ENCODE measurements at regions not wholly inside any gene's neighbourhood (a gene's known extent, or its start where the extent isn't known, plus 50 kb on each side); places are given as distances from the start of the nearest gene placed in this dataset.

DNA sequence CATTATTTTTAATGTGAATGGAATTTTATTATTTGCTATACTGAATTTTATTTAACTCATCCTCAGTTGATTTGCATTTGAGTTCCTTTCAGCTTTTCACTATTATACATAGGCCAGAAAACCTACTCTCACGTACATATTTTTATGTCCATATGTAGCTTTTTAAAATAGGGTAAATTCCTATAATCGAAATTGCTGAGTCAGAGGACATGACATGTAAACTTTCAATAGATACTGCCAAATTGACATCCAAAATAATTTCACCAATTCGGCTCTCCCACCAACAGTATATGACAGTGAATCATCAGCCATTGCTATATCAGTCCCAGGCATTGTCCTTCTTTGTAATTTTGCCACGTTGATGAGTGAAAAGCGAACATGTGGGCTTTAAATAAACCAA, 222.5 kb downstream of the SQOR start:
- H3K4me3 ChIP-seq (ENCODE audit: low read depth, low read length) = no peak overlapping the region
- no peak for DNase-seq (ENCODE audit: low read depth, low spot score)
- in situ Hi-C loops (cut with HindIII; ENCODE audit: low sequenced_read_pairs) = no loop called here

DNA sequence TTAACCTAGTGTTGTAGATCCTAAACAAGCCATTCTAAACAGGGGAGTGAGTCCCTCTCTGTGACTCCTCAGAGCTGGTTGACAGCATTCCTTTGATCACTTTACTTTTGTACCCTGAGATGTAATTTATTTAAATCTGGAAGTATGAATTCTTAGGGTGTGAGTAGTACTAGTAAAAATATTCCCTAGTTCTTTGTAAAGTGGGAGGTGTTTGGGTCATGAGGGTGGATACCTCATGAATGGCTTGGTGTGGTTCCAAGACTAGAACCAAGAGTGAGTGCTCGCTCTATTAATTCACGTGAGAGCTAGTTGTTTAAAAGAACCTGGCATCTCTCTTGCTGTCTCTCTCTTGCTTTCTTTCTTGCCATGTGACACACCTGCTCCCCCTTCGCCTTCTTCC, 223.7 kb downstream of the SQOR start:
- H3K4me3 ChIP-seq (ENCODE audit: low read depth, low read length) = no peak overlapping the region
- DNase-seq (ENCODE audit: low read depth, low spot score) = no peak
- in situ Hi-C loops (cut with HindIII; ENCODE audit: low sequenced_read_pairs) = no loop called here
- TF ChIP-seq, protein P1, sequence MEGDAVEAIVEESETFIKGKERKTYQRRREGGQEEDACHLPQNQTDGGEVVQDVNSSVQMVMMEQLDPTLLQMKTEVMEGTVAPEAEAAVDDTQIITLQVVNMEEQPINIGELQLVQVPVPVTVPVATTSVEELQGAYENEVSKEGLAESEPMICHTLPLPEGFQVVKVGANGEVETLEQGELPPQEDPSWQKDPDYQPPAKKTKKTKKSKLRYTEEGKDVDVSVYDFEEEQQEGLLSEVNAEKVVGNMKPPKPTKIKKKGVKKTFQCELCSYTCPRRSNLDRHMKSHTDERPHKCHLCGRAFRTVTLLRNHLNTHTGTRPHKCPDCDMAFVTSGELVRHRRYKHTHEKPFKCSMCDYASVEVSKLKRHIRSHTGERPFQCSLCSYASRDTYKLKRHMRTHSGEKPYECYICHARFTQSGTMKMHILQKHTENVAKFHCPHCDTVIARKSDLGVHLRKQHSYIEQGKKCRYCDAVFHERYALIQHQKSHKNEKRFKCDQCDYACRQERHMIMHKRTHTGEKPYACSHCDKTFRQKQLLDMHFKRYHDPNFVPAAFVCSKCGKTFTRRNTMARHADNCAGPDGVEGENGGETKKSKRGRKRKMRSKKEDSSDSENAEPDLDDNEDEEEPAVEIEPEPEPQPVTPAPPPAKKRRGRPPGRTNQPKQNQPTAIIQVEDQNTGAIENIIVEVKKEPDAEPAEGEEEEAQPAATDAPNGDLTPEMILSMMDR (IDR thresholded peaks at IDR 0.05; ENCODE audit: low read depth, low read length) = no peak

More for the DNA sequence above, 222.5 kb downstream of the SQOR start:
- TF ChIP-seq, protein P1 (IDR thresholded peaks at IDR 0.05; ENCODE audit: low read depth, low read length) = no peak

DNA sequence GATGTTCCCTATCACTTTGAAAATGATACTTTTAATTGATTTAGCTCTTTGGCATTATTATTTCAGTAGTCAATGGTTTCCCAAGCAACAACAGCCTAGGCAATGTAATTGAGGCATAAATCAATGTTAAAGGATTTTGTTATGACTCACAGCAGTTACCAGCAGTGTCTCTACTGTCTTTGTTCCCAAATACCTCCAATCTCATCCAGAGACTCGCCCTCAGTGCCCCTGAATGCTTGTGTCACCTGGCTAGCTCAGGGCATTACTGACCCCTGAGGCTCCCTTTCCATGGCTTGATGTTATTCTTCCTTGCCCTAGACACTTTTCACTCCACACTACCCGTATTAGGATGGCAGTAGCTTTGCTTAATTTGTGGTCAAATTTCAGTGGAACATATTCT, 227.2 kb downstream of the SQOR start:
- no peak for DNase-seq (ENCODE audit: low read depth, low spot score)
- in situ Hi-C loops (cut with HindIII; ENCODE audit: low sequenced_read_pairs) = no loop called here
- no peak overlapping the region for H3K4me3 ChIP-seq (ENCODE audit: low read depth, low read length)
- TF ChIP-seq, protein P1 (IDR thresholded peaks at IDR 0.05; ENCODE audit: low read depth, low read length) = no peak

DNA sequence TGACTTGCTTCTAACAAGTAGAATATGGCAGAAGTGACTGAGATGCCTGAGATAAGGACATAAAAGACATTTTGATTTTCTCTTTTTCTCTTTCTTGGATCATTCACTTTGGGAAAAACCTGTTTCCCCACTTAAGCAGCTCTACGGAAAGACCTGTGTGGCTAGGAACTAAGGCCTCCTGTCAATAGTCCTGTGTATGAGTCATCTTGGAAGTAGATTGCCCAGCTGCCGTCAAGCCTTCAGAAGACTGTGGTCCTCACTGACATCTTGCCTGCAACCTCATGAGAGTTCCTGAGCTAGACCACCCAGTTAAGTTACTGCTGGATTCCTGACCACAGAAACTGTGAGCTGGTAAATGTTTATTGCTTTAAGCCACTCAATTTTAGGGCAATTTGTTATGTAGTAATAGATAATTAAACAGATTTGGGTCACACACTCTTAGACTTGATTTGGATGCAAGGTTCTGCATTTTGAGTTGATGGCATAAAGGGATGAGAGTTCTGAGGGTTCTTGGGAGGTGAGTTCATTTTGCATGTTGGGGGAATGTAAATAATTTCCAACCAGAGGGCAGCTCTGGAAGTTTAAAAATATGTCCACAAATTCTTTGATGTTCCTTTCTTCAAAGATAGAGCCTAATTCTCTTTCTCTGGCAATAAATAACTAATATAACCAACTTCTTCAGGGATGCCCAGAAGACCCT, 229.2 kb downstream of the SQOR start:
- TF ChIP-seq, protein P1 (IDR thresholded peaks at IDR 0.05; ENCODE audit: low read depth, low read length) = no peak
- no peak overlapping the region for H3K4me3 ChIP-seq (ENCODE audit: low read depth, low read length)
- DNase-seq (ENCODE audit: low read depth, low spot score) = no peak
- in situ Hi-C loops (cut with HindIII; ENCODE audit: low sequenced_read_pairs) = no loop called here

DNA sequence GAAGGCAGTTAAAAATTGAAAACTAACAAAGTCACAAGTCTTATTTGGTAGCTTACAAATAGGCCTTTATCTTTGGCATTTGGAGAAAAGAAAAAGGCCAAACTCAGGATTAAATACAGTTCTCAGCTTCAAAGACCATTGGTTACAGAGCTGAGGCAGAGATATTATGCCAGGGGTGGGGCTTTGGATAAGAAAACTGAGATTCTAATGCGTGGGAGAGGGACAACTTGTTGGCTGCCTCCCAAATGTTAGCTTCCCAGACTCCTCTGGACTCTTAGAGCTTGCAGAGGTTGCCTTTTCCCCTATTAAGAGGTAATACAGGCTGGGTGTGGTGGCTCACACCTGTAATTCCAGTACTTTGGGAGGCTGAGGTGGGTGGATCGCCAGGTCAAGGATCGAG, 231.8 kb downstream of the SQOR start:
- H3K4me3 ChIP-seq (ENCODE audit: low read depth, low read length) = no peak overlapping the region
- in situ Hi-C loops (cut with HindIII; ENCODE audit: low sequenced_read_pairs) = no loop called here
- DNase-seq (ENCODE audit: low read depth, low spot score) = no peak
- TF ChIP-seq, protein P1 (IDR thresholded peaks at IDR 0.05; ENCODE audit: low read depth, low read length) = no peak

DNA sequence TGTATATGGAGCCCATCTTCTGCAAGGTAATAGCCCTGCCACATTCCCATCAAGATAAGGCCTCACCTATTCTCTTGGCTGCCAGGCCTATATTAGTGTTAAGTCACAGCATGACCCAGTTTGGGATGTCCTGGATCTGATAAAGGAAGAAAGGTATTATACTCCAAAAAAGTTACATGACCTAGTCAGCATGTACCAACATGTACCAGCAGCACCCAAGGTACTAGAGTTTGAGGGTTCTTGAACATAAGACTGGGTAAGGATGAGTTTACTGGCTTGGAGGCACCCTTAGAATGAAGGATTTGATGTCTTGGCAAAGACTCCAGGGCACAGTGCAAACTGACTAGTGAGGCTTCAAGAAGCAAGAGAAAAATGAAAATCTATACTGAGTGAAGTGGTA, 232.5 kb downstream of the SQOR start:
- no peak for DNase-seq (ENCODE audit: low read depth, low spot score)
- TF ChIP-seq, protein P1 (IDR thresholded peaks at IDR 0.05; ENCODE audit: low read depth, low read length) = no peak
- H3K4me3 ChIP-seq (ENCODE audit: low read depth, low read length) = no peak overlapping the region
- in situ Hi-C loops (cut with HindIII; ENCODE audit: low sequenced_read_pairs) = no loop called here
